HG03135 (cell line): ENCODE measurements at regions not wholly inside any gene's neighbourhood (a gene's known extent, or its start where the extent isn't known, plus 50 kb on each side); places are given as distances from the start of the nearest gene placed in this dataset.

Experiments
- ATAC-seq: cut with Tn5 transposase; IDR thresholded peaks from one replicate; pipeline ENCODE4 v1.9.1; 2021; ENCODE audit warnings: mild to moderate bottlenecking, moderate library complexity; ENCODE audit not compliant: unreplicated experiment

DNA sequence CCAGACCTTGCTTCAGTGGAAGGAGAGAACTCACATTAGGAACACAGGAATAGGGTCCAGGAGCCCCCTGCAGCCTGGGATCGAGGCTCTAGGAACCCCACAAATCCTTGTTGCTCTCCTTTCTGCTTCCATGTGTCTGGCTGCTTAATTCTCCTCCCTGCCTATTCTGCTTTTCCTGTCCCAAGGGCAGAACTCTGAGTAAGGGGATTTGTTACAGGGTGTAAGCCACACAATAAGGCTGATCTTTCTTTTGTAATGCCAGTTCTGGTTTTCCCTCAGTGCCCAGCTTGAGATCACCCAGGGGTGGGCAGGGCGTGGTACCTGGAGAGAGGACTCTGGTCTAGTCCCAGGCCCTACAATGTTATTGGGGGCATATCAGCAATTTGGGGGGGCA is 119.6 kb upstream of the MGAT5 start:
- ATAC-seq: no peak

DNA sequence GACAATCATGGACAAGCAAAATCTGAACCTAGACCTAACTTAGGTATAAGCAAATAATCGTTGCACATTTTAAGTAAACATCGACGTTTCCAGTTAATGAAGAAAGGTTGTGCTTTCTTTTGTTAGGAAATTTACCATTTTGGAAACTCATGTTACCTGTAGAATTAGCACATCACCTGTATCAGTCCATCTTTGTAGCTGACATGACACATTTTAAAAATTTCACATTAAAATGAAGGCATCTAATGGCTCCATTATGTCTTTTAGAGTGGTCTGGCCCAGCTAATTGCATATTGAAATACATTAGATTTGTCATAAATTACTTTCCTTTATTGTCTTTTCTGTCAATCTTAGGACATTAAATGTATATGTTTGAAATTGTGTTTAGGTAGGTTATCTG is 119.0 kb upstream of the MGAT5 start:
- ATAC-seq: no peak

DNA sequence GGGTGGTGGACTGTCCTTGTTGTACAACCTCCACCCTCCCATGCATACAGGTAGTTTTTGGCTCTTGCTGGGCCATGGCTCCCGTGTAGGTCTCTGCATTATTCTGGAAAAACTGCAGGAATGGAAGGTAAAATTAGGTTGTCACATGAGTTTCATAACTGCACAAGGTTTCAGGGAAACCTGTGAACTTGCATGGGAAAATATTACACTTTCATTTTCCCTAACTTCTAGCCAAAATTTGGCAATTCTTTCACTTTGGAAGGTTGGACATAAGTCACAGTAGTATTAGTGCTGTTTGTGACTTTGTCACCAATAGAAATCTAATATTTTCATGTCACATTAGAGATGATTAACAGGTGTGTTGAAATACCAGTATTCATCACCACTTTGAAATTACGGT is 118.1 kb upstream of the MGAT5 start:
- ATAC-seq: no peak

DNA sequence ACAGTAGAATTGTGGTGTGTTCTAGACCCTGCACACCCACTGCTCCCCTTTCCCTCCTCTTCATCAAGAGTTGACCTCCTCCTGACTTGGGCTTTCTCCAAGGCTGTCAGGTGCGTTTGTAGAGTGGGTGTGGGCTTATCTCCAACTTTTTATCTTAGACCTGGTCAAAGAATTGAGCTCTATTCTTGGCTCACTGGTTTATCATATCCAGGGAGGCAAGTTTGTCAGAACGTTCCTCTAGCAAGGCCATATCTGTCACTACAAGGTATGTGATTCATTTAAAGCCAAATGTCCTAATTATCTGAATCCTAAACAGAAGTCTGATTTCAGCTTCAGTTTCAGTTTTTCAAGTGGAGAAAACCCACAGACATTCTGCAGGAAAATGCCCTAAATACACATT is 117.1 kb upstream of the MGAT5 start:
- no peak for ATAC-seq

DNA sequence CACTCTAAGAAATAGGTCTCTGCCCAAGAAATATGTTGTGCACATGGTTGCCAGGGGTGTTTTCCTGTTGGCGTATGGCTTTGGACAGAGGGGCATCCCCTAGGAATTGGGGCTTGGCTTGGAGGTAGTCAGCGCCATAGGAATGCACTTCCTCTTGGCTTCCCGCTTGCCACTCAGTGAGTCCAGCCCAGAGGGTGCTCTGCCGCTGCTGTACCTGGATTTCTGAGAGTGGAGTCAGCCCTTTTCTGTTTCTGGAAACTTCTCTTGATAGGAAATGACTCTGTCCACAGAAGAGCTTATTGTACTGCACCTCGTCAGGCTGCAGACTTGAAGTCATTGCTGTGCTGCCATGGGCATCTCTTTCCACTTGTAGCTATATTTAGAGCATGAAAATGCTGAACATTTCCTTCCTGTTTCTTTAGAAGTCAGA is 116.7 kb upstream of the MGAT5 start:
- no peak for ATAC-seq

DNA sequence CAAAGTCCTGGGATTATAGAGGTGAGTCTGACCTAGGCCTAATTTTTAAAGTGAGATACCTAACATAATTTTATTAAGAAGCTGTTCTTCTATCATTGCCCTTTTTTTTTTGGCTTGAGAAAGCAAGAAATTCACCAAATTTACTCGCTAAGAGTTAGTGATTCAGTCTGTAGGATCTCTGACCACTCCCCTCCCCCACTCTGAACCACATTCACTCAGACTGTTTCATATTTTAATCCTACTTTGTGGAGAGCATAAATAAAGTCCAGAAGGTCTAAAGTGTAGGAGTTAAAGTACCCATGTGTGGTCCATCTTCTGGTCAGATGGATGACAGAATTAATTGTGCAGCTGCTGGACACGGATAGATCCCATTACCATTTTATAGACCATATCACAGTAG is 115.8 kb upstream of the MGAT5 start:
- no peak for ATAC-seq

DNA sequence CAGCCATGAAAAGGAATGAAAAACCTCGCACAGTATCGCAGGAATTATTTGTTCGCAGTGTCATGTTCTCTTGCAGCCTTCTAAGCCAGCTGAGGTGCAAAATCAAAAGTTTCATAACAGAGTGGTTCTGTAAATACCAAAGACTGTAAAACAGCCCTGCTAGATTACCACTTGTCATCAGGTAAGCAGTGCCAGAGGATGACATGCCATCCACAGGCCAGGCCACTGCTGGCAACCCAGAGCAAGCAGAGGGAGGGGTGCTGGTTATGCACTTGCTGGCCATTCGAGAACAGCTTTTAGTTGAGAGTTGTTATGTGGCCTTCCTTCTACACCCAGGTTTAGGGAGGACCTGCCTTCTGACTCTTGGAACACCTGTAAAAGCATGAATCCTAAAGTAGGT is 114.3 kb upstream of the MGAT5 start:
- no peak for ATAC-seq

DNA sequence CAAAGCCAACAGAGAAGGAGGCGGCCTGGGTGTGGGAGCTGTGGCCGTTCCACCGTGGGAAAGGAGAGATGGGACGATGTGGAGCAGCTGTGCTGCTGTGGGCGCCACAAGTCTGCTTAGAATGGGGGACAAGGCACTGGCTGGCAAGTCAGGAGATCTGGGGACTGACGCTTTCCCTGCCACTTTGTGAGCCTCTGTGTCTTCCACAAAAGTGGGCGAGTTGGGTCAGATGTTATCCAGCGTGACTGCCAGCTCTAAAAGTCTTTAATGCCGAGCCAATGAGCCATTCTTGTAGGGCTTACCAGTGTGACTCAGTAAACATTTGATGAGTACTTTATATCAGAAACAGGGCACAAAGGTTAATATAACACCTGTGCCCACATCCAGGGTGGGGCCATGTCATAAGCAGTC is 113.6 kb upstream of the MGAT5 start:
- no peak for ATAC-seq

DNA sequence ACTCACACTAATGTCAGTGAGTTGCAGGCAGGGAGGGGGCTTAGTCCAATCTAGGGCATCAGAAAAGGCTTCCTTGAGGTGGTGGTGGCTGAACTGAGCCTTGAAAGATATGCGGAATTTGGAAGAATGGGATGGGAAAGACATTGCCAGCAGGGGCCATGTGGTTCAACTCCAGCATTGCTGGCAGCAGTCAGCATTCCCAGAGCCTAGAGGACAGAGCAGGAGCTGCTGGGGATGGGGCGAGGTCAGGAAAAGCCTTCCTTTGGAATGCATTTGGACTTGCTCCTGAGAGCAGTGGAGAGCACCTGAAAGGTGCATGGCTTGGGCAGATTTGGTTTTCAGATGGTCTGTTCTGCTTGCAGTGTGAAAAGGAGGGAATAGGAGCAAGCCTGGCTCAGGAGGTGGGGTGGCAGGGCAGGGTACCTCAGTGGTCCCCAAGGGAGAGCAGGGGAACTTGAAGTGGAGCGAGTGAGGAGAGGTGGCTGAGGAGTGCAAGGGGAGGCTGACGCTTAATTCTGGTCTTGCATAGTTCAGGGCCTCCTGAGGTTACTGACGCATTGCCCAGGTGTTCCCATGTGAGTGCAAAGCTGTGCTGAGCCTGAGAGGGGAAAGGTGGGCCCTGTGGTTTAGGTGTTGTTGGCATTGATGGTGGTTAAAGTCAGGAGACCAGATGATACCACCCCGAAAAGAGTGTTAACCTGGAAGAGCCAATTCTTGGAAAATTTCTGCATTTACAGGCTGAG is 112.1 kb upstream of the MGAT5 start:
- ATAC-seq: no peak

DNA sequence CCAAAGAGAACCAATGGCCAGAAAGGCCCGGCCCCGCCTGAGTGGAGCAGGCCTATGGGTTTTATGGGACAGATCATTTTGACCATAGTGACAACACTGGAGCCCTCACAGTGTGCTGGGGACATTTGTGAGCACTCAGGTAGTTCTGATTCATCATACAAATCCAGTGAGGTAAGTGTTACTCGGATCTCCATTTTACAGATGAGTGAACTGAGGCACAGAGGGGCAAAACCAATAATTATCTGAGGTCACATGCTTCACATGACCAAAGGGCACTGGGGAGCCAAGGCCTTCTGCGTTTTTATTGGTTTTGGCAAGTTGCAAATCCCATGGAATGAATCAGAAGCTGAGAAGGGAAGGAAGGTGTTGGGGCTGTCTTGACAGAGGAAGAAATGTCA is 111.5 kb upstream of the MGAT5 start:
- no peak for ATAC-seq

DNA sequence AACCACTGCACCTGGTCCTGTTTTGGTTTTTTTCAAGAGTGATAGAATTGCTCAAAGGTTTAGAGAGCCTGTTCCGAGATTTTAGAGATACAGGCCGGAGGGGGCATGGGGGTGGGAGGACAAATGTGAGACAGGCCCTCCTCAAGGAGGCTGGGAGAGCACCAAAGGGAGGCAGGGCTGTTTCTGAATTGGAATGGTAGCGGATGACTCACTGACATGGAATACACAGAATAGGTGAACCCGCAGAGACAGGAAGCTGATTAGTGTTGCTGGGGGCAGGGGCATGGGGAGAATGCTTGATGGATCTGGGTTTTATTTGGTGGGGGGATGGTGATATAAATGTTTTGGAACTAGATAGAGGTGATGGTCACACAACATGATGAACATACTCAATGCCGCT is 111.0 kb upstream of the MGAT5 start:
- ATAC-seq: no peak

DNA sequence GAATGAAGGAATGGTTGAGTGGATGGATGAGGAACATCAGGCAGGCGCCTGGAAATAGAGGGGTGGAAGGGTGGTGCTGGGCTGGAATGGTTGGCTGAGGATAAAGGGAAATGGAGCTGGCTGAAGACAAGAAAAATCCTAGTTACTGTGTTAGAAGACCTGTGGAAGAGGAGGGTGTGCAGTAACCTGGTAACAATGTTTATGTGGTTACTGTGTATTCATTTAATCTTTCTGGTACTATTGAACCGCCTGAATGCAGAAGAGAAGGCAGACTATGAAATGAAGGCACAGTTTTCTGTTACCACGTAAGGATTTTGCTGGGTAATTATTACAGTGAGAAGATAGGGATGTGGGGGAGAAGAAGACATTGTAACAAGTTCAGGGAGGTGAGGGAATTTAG is 110.3 kb upstream of the MGAT5 start:
- ATAC-seq: no peak

DNA sequence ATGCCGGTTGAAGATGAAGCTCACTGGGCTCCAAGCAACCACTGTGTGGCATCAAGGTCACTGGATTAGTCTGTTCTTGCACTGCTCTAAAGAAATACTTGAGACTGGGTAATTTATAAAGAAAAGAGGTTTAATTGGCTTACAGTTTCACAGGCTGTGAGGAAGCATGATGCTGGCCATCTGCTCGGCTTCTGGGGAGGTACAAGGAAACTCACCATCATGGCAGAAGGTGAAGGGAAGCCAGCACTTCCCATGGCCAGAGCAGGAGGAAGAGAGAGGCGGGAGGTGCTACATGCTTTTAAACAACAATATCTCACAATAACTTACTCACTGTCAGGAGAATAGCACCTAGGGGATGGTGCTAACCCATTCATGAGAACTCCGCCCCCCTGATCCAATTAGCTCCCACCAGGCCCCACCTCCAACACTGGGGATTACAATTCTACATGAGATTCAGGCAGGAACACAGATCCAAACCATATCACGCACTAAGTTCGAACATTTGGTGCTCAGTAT is 109.7 kb upstream of the MGAT5 start:
- ATAC-seq: no peak

DNA sequence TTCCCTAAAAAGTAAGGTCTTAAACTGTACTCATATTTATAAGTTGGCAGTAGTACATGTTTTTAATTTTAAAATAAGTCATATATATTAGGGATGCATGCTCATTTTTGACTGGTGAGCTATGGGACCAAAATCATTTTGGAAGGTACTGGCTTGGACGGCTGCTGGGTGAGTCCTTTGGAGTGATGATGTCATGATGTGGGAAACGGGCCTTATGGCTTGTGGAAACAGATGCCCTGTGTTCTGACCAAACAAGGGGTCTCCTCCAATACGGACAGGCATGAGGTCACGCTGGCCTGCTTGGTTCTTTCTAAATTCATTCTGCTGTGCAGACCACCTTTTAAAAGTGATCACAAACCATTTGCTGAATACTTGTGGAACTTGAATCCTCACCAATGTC is 109.2 kb upstream of the MGAT5 start:
- no peak for ATAC-seq

DNA sequence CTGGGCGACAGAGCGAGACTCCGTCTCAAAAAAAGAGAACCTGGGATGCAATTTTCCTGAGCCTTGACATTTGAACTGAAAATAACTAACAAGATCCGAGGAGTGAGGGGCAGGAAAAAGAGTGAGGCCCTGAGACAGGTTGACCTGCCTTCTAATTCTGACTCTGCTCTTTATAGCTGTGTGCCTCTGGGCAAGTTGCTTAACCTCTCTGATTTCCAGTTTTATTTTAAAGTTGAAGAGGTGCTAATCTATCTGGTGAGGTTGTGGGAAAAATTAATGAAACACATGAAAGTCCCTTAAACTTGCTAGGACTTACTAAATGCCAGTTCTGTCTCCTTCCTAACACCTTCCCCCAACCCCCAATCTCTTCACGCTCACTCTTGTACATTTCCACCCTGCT is 108.4 kb upstream of the MGAT5 start:
- no peak for ATAC-seq

DNA sequence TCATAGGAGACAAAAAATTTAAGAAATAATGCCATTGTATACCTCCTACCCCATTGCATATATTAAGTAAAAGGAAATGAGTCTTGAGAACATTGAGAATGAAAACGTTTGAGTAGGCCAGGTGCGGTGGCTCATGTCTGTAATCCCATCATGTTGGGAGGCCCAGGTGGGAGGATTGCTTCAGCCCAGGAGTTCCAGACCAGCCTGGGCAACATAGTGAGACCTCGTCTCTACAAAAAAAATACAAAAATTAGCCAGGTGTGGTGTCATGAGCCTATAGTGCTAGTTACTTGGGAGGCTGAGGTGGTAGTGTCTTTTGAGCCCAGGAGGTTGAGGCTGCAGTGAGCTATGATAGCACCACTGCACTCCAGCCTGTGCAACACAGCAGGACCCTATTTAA is 107.7 kb upstream of the MGAT5 start:
- ATAC-seq: no peak

DNA sequence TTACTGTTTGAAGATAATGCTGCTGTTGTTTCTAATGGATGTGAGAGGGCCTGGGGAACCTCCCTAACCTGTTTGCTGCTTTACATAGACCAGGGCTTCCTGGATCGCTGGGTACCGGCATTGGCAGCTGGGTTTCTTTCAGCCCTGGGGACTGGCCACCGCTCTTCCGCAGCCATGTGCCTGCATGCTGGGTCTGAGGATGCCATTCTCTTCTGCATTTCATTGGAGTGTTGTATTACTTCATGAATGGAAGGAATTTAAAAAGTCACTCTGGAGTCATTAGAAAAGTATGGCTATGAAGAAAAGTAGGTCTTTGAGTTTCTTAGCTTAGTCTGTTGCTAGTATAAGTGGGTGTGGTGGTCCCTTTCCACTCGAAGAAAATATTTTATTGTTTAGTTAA is 107.3 kb upstream of the MGAT5 start:
- no peak for ATAC-seq

DNA sequence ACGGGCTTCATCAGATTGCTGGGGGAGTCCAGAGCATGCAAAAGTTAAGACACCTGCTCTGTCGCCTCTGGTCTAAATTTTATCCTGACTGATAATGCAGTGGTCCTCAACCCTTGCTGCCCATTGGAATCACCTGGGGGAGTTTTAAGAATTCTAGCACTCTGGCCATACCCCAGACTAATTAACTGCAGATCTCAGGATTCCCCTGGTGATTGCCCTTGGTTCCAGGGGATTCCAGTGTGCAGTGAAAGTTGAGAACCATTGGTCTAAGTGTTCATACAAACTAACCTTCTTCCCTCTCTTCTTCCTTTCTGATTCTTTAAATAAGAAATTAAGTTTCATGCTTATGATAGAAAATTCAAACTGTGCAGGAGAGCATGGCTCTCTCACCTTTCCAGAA is 105.7 kb upstream of the MGAT5 start:
- no peak for ATAC-seq

DNA sequence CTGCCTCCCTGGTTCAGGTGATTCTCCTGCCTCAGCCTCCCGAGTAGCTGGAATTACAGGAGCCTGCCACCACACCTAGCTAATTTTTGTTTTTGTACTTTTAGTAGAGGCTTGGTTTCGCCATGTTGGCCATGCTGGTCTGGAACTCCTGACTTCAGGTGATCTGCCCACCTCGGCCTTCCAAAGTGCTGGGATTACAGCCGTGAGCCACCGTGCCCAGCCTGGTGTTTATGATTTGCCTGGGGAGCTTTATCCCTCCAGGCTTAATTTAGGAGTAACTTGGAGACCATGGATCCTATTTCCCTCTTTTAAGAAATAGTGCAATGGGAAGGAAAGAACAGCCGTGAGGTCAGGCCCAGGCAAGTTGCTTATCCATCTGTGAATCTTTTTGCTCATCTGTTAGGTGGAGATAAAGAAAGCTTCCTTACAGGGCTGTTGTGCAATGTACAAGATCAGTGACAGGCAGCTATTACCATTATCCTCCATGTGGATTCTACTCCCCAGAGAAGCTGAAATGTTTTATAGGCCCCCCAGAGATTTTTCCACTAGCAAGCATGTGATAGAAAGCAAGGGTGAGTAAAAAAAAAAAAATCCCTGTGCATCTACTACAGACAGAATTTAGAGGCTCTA is 104.9 kb upstream of the MGAT5 start:
- ATAC-seq: no peak

DNA sequence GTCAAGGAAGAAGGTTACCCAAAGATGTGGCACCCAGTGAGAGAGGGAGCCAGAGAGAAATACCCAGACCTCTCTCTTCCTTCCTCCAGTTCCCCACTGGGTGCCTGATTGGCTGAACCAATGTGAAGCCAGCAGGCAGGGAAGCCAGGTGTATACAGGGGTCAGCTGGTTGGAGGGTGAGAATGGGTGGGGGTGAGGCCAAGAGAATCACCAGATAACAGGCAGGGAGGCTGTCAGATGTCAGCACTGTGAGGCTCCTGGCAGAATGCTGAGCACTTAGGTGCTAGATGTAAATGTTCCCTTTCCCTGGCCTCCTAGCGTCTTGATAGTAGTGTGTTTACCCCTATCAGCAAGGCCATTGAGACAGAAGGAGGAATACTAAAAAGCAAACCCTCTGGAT is 104.0 kb upstream of the MGAT5 start:
- ATAC-seq: no peak

DNA sequence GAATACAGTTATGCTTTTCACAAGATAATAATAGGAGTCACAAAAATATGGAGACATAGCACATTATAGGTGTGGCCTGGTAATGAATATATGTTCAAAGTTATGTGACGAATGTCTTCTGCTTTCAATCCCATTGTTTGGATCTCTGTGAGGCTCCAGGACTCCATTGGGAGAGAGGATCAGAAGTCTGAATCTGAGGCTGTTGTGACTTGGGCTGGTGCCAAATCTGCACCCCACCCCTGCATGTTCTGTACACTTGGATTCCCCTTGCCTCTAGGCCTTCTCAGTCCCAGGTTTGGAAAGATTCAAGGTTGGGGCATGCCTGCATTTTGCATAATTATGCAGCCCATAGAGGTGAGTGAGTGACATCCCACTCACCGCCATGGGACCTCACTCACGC is 103.1 kb upstream of the MGAT5 start:
- no peak for ATAC-seq
